DOHH2 (cell line): ENCODE measurements at regions not wholly inside any gene's neighbourhood (a gene's known extent, or its start where the extent isn't known, plus 50 kb on each side); places are given as distances from the start of the nearest gene placed in this dataset.

Source experiments
- H3F3A ChIP-seq: fragments of 200-600 bp; sonication (generic), shearing (Covaris generic); 2 replicates; pipeline ENCODE4 v1.6.0; 2016; ENCODE audit warnings: antibody characterized with exemption, mild to moderate bottlenecking; ENCODE audit not compliant: control insufficient read depth, insufficient read depth
- H3K27ac ChIP-seq: fragments of 200-600 bp; sonication (generic); 2 replicates; pipeline ENCODE4 v1.5.1; 2014; ENCODE audit warnings: low read depth, mild to moderate bottlenecking, low read length, moderate library complexity
- H3K27me3 ChIP-seq: fragments of 200-600 bp; sonication (generic); 2 replicates; pipeline ENCODE4 v1.6.1; 2014; ENCODE audit warnings: mild to moderate bottlenecking, low read length, mixed read lengths; ENCODE audit not compliant: control insufficient read depth
- H3K36me3 ChIP-seq: fragments of 200-600 bp; sonication (generic); 2 replicates; pipeline ENCODE4 v1.6.1; 2014; ENCODE audit warnings: mild to moderate bottlenecking, low read length, moderate library complexity, mixed read lengths; ENCODE audit not compliant: control insufficient read depth
- H3K4me1 ChIP-seq: fragments of 200-600 bp; sonication (generic); 2 replicates; pipeline ENCODE4 v1.6.1; 2014; ENCODE audit warnings: mild to moderate bottlenecking, low read length, mixed read lengths; ENCODE audit not compliant: control insufficient read depth
- H3K4me2 ChIP-seq: fragments of 200-600 bp; sonication (generic); 2 replicates; pipeline ENCODE4 v1.6.0; 2014; ENCODE audit warnings: mild to moderate bottlenecking, low read length, moderate library complexity
- H3K4me3 ChIP-seq: fragments of 200-600 bp; sonication (generic); 2 replicates; pipeline ENCODE4 v1.5.1; 2014; ENCODE audit warnings: mild to moderate bottlenecking, low read length, mixed read lengths
- H3K79me2 ChIP-seq: fragments of 200-600 bp; sonication (generic); 2 replicates; pipeline ENCODE4 v1.6.1; 2014; ENCODE audit warnings: mild to moderate bottlenecking, low read length, mixed read lengths; ENCODE audit not compliant: control insufficient read depth
- H3K9me2 ChIP-seq: fragments of 200-600 bp; sonication (generic); replicated peaks from 2 replicates; pipeline ENCODE4 v1.6.1; 2014; ENCODE audit warnings: mild to moderate bottlenecking, low read length, mixed read lengths; ENCODE audit not compliant: control insufficient read depth
- H3K9me3 ChIP-seq: fragments of 200-600 bp; sonication (generic); 2 replicates; pipeline ENCODE4 v1.6.1; 2014; ENCODE audit warnings: antibody characterized with exemption, low read length, mixed read lengths; ENCODE audit not compliant: control insufficient read depth, insufficient read depth
- H4K20me1 ChIP-seq: fragments of 200-600 bp; sonication (generic); 2 replicates; pipeline ENCODE4 v1.6.0; 2014; ENCODE audit warnings: low read depth, mild to moderate bottlenecking, antibody characterized with exemption, low read length, moderate library complexity; ENCODE audit not compliant: control insufficient read depth, insufficient read depth
- CTCF ChIP-seq: fragments of 200-600 bp; sonication (generic); IDR thresholded peaks from one replicate; pipeline ENCODE4 v1.5.1; 2014; ENCODE audit warnings: antibody characterized with exemption, mild to moderate bottlenecking, low read depth, low read length; ENCODE audit not compliant: poor library complexity, severe bottlenecking
- EZH2phosphoT487 ChIP-seq: fragments of 200-600 bp; sonication (generic); IDR thresholded peaks from 2 replicates; pipeline ENCODE4 v1.6.1; 2017; ENCODE audit warnings: borderline replicate concordance, mild to moderate bottlenecking, antibody characterized with exemption, low read length, moderate library complexity, mixed read lengths

- Histone ChIP-seq H3K36me3 (peaks cover 13% of the 10 kb centered on the region), H3K4me3 (no peak overlapping the region), H3F3A (0 out of 2 replicates have a peak, but pooled peaks cover 3% of the 10 kb centered on the region), H3K4me2 (no peak overlapping the region), H3K9me3 (no peaks in the 10 kb centered on the region), H4K20me1 (no peaks in the 10 kb centered on the region), H3K4me1 (no peaks in the 10 kb centered on the region), H3K27me3 (no peaks in the 10 kb centered on the region), H3K9me2 (no peaks in the 10 kb centered on the region), H3K79me2 (no peaks in the 10 kb centered on the region), H3K27ac (no peak overlapping the region)
- TF ChIP-seq EZH2phosphoT487 (no peak), CTCF (no peak)
These were observed 416.0 kb downstream of the KLF12 start for GRCh38 chr13:73718246-73718645.

- H3F3A ChIP-seq, result no peaks in the 10 kb centered on the region
- H3K9me3 ChIP-seq, result no peaks in the 10 kb centered on the region
- H3K4me3 ChIP-seq, result no peak overlapping the region
- H3K27ac ChIP-seq, result no peak overlapping the region
- H3K4me2 ChIP-seq, result no peak overlapping the region
- TF ChIP-seq EZH2phosphoT487 (no peak), CTCF (no peak)
- H3K4me1 ChIP-seq, result no peaks in the 10 kb centered on the region
- no peaks in the 10 kb centered on the region for H3K9me2 ChIP-seq
- no peaks in the 10 kb centered on the region for H3K79me2 ChIP-seq
- H4K20me1 ChIP-seq, result no peaks in the 10 kb centered on the region
- no peaks in the 10 kb centered on the region for H3K27me3 ChIP-seq
- peaks cover 13% of the 10 kb centered on the region for H3K36me3 ChIP-seq
These were observed 416.6 kb downstream of the KLF12 start for GRCh38 chr13:73717632-73718031.

GRCh38 chr13:73715911-73716510, 418.2 kb downstream of the KLF12 start:
- Histone ChIP-seq H3K4me1 (no peaks in the 10 kb centered on the region), H3K79me2 (no peaks in the 10 kb centered on the region), H3K9me2 (no peaks in the 10 kb centered on the region), H3K36me3 (peaks cover 15% of the 10 kb centered on the region), H3K27ac (no peak overlapping the region), H3K4me2 (no peak overlapping the region), H3K4me3 (no peak overlapping the region), H4K20me1 (no peaks in the 10 kb centered on the region), H3K9me3 (no peaks in the 10 kb centered on the region), H3K27me3 (no peaks in the 10 kb centered on the region), H3F3A (no peaks in the 10 kb centered on the region)
- TF ChIP-seq EZH2phosphoT487, result no peak
- TF ChIP-seq CTCF, result no peak
